AG04450 (cell line): ENCODE measurements at regions not wholly inside any gene's neighbourhood (a gene's known extent, or its start where the extent isn't known, plus 50 kb on each side); places are given as distances from the start of the nearest gene placed in this dataset.
"Not testable (repeated sequence)": the region's sequence is repeated elsewhere in the genome, so short reads cannot be mapped to it uniquely, and the experiment has no call there.

Source experiments
- CTCF ChIA-PET: fragments of 300-600, 350-600 bp; formaldehyde crosslinking; extraction: SDS; loops from one replicate; lab custom pipeline; 2022; ENCODE audit warnings: antibody characterized with exemption, inconsistent platforms; lab: Charles Lee
- POLR2A ChIA-PET: fragments of 350-600 bp; formaldehyde crosslinking; extraction: SDS; loops from one replicate; lab custom pipeline; 2021; ENCODE audit warnings: antibody characterized with exemption, inconsistent platforms; lab: Yijun Ruan, JAX
- DNase-seq: peaks from one replicate; pipeline ENCODE4 v3.0.0-alpha.2; 2011; ENCODE audit warnings: low read depth, low spot score
- H3K27ac ChIP-seq: one replicate; pipeline ENCODE4 v1.5.1; 2012; ENCODE audit warnings: low read depth, low read length, control low read depth
- H3K27me3 ChIP-seq: one replicate; pipeline ENCODE4 v1.6.0; 2012; ENCODE audit warnings: low read length; ENCODE audit not compliant: control insufficient read depth, insufficient read depth
- H3K4me3 ChIP-seq: 2 replicates; pipeline ENCODE4 v1.5.1; 2011; ENCODE audit warnings: mild to moderate bottlenecking, low read depth, low read length, control low read depth
- H3K9me3 ChIP-seq: 2 replicates; pipeline ENCODE4 v1.5.1; 2012; ENCODE audit warnings: low read length; ENCODE audit not compliant: control insufficient read depth, insufficient read depth
- TF ChIP-seq, protein P1 (sequence below): IDR thresholded peaks from 2 replicates; pipeline ENCODE4 v1.5.1; 2011; ENCODE audit warnings: low read depth, low read length, control low read depth, inconsistent platforms

DNA sequence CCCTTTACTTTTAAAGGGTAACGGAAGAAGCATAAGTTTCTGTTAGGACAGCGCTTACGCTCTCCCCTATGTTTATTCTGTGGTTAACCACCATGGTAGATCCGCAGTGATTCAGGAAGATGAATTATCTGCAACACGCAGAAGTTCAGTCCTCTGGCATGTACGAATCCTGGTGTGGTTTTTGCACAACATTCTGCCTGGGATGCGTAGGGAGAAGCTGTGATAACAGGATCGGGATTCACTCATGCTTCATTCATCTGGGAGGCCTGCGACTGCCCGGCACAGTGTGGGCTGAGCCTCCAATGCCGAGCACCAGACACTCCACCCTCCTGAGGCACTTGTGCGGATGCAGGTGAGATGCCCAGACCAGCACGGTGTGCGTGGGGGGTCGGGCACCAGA is 84.6 kb upstream of the LPCAT1 start:
- peak; percentile 83 for DNase-seq
- H3K27ac ChIP-seq, CTCF ChIA-PET, H3K4me3 ChIP-seq, H3K9me3 ChIP-seq: not testable (repeated sequence)
- POLR2A ChIA-PET, result interaction anchor here (0.7 kb wide), 1 partner anchor 84 kb away, joined by 3 read pairs; the partner anchor contains the start of gene LPCAT1
- peaks cover 35% of the 10 kb centered on the region for H3K27me3 ChIP-seq

DNA sequence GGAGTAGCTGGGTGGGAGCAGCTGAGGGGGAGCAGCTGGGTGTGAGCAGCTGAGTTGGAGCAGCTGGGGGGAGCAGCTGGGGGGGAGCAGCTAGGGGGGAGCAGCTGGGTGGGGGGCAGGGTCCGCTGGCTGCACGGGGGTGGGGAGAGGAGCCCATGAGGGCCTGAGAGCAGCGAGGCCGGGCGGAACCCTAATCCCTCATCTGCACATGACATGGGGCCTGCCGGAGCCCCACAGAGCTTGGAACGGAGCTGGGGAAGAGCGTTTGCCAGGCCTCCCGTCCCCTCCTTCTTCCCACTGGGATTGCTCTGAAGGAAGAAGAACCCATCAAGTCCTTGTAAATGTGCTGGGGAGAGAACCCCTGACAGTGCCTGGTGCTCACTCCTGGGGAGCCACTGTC is 83.2 kb upstream of the LPCAT1 start:
- H3K27ac ChIP-seq, POLR2A ChIA-PET, H3K4me3 ChIP-seq, H3K9me3 ChIP-seq, DNase-seq: not testable (repeated sequence)
- CTCF ChIA-PET, result interaction anchor here (0.6 kb wide), 1 partner anchor 398 kb away, joined by 5 read pairs; no protein-coding TSS in a partner anchor
- H3K27me3 ChIP-seq, result peaks cover 36% of the 10 kb centered on the region

DNA sequence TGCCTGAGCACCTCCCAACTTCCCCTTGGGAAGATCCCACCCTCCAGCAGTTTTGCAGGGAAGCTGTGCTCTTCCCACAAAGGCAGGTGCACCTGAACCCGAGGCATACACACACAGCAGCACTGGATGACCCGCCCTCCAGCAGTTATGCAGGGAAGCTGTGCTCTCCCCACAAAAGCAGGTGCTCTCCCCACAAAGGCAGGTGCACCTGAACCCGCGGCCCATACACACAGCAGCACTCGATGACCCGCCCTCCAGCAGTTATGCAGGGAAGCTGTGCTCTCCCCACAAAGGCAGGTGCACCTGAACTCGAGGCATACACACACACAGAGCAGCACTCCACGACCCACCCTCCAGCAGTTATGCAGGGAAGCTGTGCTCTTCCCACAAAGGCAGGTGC is 80.2 kb upstream of the LPCAT1 start:
- H3K27me3 ChIP-seq, result peaks cover 43% of the 10 kb centered on the region
- POLR2A ChIA-PET, H3K4me3 ChIP-seq, CTCF ChIA-PET, H3K27ac ChIP-seq, DNase-seq, H3K9me3 ChIP-seq: not testable (repeated sequence)

DNA sequence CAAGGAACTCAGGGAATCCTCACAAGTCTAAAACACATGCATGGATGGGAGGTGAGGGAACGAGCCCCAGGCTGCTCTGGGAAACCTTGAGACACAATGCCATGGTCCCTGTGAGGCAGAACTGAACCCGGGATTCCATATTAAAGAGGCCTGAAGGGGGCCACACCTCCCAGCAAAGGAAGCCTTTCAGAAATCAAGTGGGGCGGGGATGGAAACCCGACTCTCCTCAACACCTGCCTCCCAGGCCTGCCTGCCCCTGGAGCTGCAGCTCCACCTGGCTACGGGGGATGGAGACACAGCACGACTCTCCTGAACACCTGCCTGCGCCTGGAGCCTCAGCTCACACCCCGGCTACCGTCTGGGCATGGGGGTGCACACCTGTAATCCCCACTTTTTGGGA is 77.8 kb upstream of the LPCAT1 start:
- H3K9me3 ChIP-seq, POLR2A ChIA-PET, H3K27ac ChIP-seq, DNase-seq, CTCF ChIA-PET, H3K4me3 ChIP-seq: not testable (repeated sequence)
- peaks cover 37% of the 10 kb centered on the region for H3K27me3 ChIP-seq

DNA sequence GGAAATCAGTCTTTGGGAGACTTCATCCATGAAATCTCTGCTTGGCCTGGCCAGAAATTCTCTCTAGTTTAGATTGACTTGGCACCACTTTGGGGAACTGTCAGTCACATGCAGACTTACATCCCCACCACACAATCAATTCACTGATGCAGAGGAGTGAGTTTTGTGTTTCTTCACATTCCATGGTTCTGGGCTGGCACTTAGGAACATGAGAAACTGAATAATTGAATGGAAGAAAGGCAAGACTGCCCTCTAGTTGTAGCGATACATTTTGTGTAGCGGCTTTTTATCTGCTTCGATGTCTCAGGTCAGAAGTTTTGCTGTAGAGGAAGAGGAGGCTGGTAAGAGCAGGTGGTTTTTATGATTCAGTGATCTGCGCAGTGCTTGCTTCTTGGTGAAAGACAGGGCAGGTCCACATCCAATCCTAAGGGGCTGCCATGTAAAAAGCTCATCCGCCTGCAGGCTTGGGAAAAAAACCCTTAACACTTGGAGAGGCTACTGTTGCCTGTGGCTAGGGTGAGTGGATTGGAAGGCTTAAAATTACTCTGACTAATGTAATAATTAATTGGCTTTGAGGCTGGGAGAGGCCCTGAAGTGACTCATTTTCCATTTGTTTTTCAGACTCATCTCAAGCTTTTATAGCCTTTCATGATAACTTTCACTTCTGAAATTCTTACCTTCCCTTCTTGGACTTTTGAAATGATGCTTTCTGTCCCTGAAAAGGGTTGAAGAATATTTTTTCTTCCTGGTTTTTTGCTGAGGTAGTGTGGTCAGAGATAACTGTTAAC is 75.4 kb upstream of the LPCAT1 start:
- TF ChIP-seq, protein P1, sequence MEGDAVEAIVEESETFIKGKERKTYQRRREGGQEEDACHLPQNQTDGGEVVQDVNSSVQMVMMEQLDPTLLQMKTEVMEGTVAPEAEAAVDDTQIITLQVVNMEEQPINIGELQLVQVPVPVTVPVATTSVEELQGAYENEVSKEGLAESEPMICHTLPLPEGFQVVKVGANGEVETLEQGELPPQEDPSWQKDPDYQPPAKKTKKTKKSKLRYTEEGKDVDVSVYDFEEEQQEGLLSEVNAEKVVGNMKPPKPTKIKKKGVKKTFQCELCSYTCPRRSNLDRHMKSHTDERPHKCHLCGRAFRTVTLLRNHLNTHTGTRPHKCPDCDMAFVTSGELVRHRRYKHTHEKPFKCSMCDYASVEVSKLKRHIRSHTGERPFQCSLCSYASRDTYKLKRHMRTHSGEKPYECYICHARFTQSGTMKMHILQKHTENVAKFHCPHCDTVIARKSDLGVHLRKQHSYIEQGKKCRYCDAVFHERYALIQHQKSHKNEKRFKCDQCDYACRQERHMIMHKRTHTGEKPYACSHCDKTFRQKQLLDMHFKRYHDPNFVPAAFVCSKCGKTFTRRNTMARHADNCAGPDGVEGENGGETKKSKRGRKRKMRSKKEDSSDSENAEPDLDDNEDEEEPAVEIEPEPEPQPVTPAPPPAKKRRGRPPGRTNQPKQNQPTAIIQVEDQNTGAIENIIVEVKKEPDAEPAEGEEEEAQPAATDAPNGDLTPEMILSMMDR, result peak; percentile 51
- CTCF ChIA-PET, H3K9me3 ChIP-seq, H3K4me3 ChIP-seq, H3K27ac ChIP-seq, POLR2A ChIA-PET: not testable (repeated sequence)
- DNase-seq, result peak; percentile 7
- peaks cover 31% of the 10 kb centered on the region for H3K27me3 ChIP-seq

DNA sequence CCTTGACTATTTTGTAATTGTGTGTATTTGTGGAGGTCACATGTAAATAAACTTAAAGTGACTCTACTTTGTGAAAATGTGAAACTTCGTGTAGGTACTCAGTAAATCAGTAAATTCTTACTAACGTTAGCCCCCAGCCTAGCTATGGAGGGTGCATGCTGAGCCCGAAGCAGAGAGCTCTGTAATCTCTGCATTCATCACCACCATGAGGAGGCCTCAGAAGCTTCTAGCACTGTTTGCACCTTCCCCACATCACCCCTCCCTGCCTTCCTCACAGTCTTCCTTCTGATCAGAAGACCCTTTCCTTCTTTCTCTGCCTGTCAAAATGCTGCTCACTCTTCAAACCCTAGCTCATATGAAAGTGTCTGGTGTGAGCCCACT is 73.3 kb upstream of the LPCAT1 start:
- CTCF ChIA-PET, H3K9me3 ChIP-seq, H3K27ac ChIP-seq, DNase-seq, POLR2A ChIA-PET: not testable (repeated sequence)
- peak overlapping the region; percentile 44 for H3K4me3 ChIP-seq
- peaks cover 23% of the 10 kb centered on the region for H3K27me3 ChIP-seq

DNA sequence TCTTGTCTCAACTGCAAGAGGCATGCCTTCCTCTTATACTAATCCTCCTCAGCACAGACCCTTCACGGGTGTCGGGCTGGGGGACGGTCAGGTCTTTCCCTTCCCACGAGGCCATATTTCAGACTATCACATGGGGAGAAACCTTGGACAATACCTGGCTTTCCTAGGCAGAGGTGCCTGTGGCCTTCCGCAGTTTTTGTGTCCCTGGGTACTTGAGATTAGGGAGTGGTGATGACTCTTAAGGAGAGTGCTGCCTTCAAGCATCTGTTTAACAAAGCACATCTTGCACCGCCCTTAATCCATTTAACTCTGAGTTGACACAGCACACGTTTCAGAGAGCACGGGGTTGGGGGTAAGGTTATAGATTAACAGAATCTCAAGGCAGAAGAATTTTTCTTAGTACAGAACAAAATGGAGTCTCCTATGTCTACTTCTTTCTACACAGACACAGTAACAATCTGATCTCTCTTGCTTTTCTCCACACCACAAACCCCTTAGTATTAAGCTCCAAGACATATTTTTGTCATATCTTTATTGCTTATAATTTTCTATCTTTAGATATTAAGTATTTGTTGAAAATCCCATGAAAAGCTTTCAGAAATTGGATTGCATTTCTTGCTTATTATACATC is 72.8 kb upstream of the LPCAT1 start:
- H3K4me3 ChIP-seq, H3K27ac ChIP-seq, H3K9me3 ChIP-seq, CTCF ChIA-PET, DNase-seq, POLR2A ChIA-PET: not testable (repeated sequence)
- peaks cover 23% of the 10 kb centered on the region for H3K27me3 ChIP-seq
